ENCODE measurements at regions not wholly inside any gene's neighbourhood (a gene's known extent, or its start where the extent isn't known, plus 50 kb on each side); places are given as distances from the start of the nearest gene placed in this dataset.

DNA sequence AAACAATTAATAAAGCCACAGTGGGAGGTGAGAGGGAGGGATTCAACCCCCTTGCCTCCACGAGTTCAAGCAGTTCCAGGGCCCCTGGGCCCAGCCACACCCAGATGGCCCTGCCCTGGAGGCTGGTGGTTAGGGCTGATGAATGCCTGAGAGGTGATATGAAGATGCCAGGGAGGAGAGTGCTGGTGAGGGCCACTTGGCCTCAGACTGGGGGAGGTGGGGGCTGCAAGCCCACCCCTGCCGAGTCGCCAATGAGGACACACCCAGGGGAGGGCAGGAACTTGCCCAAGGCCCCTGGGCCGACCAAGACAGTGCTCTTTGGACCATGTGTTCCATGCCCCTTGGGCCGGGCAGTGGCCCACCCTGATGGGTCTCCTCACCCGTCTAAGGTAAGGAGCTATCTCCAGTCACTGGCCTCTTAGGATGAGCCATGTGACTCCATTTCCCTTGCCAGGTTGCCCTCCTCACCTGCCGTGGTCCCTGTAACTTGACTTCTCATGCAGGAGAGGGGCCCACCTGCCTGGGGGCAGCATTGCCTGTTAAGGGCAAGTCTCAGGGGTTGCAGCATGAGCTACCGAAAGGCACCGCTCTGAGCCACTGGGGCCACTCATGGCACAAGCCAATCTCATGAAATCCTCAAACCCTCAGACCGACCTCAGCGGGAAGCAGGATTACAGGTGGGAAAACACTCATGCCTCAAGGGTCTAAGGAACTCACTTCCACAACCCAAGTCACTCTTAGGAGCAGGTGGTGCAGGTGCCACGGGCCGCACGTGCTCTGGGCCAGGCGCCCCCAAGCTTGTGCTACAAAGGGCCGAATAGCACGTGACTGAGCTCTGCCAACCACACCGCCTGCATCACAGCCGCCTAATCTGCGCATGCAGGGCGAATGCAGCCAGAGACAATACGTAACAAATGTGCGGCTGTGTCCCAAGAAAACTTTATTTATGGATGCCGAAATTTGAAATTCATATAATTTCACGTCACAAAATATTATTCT, 147.4 kb upstream of the MLN start:
- Histone ChIP-seq H3K4me3 (no peak overlapping the region), H3K27ac (no peak overlapping the region)
- TF ChIP-seq, protein P1, sequence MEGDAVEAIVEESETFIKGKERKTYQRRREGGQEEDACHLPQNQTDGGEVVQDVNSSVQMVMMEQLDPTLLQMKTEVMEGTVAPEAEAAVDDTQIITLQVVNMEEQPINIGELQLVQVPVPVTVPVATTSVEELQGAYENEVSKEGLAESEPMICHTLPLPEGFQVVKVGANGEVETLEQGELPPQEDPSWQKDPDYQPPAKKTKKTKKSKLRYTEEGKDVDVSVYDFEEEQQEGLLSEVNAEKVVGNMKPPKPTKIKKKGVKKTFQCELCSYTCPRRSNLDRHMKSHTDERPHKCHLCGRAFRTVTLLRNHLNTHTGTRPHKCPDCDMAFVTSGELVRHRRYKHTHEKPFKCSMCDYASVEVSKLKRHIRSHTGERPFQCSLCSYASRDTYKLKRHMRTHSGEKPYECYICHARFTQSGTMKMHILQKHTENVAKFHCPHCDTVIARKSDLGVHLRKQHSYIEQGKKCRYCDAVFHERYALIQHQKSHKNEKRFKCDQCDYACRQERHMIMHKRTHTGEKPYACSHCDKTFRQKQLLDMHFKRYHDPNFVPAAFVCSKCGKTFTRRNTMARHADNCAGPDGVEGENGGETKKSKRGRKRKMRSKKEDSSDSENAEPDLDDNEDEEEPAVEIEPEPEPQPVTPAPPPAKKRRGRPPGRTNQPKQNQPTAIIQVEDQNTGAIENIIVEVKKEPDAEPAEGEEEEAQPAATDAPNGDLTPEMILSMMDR (IDR thresholded peaks at IDR 0.05), result no peak
- no peak for DNase-seq (ENCODE audit: low spot score)

DNA sequence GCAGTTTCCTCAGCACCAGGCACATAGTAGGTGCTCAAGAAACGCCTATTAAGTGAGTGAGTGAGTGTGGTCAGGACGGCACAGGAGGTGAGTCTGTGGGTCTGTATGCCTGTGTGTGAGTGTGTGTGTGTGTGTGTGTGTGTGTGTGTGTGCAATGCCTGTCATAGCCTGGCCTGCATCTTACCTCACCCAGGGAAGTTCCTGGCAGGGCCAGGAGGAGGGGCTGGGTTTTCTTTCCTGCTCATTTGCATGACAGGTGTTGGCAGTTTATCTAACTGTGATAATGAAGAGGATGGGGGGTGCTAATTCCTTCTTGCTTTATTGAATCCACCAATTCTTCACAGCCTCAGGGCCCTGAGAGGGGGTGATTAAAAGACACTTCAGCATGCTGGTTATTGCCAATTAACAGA, 146.7 kb upstream of the MLN start:
- H3K4me3 ChIP-seq, result no peak overlapping the region
- H3K27ac ChIP-seq, result no peak overlapping the region
- TF ChIP-seq, protein P1 (IDR thresholded peaks at IDR 0.05), result no peak
- no peak for DNase-seq (ENCODE audit: low spot score)

DNA sequence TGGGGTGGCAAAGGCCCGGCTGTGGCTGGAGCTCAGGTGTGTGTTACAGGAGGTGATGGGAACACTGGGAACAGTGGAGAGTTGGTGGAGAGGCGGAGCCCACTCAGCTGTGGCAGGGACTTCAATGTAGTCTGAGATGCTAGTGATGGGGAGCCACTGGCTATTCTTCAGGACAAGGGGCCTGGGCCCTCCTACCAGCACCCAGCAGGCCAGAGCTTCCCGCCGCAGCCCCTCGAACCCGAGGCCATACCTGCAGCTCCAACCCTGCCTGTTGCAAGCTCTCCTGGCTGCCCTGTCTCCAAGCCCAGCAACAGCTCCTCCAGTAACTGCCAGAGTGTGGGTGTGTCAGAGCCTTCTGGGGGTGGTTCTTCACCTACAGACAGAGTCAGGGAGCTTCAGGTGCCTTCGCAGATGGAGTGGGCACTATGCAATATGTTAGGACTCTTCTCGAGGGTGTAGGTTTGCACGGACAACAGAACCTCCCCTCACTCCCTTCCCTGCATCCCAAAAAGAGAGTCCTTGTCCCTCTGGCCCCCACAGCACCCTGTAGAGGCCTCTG, 146.2 kb upstream of the MLN start:
- Histone ChIP-seq H3K27ac (no peak overlapping the region), H3K4me3 (no peak overlapping the region)
- DNase-seq (ENCODE audit: low spot score), result no peak
- TF ChIP-seq, protein P1 (IDR thresholded peaks at IDR 0.05), result no peak

DNA sequence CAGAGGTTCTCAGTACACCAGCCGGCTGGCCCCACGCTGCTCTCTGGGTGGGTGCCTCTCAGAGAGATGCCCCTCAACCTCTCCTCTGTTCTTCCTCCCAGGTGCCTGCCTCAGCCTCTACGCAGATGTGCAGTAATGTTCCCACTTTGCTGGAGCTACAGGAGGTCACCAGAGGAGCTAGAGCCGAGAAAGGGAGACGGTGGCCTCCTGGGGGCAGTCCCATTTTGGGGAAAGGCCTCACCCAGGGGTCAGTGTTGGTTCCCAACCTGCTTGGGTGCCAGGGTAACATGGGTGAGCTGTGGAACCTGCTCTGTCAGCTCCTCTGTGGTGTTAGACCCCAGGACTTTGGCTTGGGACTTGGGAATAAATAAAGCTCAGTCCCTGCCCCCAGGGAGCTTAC, 145.3 kb upstream of the MLN start:
- DNase-seq (ENCODE audit: low spot score), result no peak
- no peak overlapping the region for H3K27ac ChIP-seq
- TF ChIP-seq, protein P1 (IDR thresholded peaks at IDR 0.05), result no peak
- no peak overlapping the region for H3K4me3 ChIP-seq

DNA sequence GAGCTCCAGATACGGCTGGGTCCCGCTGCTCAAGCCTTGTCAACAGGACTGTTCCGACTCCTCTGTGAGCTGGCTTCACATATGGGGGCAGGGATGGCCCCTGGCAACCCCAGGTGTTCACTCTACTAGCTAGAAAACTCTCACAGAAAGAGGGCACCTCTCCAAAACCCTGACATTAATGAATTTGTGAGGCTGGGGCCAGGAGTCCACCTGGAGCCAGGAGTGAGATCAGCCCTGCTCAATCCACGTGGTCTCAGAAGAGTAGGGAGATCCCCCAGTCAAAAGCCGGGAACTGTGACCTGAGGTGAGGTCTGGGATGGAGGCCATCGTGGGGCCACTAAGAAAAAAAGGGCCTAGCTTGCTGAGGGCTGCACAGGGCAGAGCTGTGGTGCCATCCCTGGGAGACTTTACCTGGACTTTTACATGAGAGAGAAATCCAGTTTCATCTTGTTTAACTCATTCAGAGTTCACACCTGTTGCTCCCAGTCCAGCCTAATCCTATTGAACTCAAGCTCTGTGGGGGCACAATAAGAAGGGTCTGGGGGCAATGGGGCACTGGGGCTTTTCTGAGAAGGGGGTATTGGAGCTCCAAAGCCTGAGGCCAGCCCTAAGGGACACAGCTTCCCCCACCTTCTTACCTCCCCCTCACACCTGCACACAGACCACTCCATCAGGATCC, 144.3 kb upstream of the MLN start:
- no peak for DNase-seq (ENCODE audit: low spot score)
- H3K4me3 ChIP-seq, result no peak overlapping the region
- H3K27ac ChIP-seq, result no peak overlapping the region
- TF ChIP-seq, protein P1 (IDR thresholded peaks at IDR 0.05), result no peak

DNA sequence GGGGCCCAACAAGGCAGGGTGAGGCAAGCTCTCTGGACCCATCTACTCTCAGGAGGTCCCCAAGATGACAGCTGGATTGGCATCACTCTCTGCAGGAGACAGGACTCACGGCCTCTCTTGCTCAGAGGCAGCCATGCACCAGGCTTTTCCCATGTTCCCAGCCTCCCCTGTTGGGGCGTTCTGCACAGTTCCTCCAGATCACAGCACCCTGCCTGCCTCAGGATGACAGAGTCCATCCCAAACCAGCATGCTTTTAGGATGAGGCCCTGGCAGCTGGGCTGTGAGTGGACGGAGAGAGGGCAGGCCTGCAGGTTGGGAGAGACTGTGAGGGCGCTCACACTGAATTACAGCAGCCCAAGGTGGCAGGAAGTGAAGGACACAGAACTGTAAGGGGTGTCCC, 143.2 kb upstream of the MLN start:
- H3K27ac ChIP-seq, result no peak overlapping the region
- TF ChIP-seq, protein P1 (IDR thresholded peaks at IDR 0.05), result no peak

More for the DNA sequence above, 143.2 kb upstream of the MLN start:
- no peak for DNase-seq (ENCODE audit: low spot score)
- no peak overlapping the region for H3K4me3 ChIP-seq

Measured in coronary artery (tissue), 2 donors.